GM18507 (cell line): ENCODE measurements at regions not wholly inside any gene's neighbourhood (a gene's known extent, or its start where the extent isn't known, plus 50 kb on each side); places are given as distances from the start of the nearest gene placed in this dataset.
"Not testable (repeated sequence)": the region's sequence is repeated elsewhere in the genome, so short reads cannot be mapped to it uniquely, and the experiment has no call there.

Experiments used
- DNase-seq: peaks from one replicate; pipeline ENCODE4 v3.0.0; 2011; ENCODE audit warnings: low read depth; ENCODE audit not compliant: insufficient read length; ENCODE audit errors: extremely low spot score
- FAIRE-seq: peaks from 2 replicates; lab custom pipeline; 2011; peaks lifted over from hg19 to GRCh38; lab: Jason Lieb, UNC

GRCh38 chr10:129174232-129175014 is 292.6 kb upstream of the MGMT start:
- DNase-seq (no peak), FAIRE-seq (no peak)

GRCh38 chr10:129179245-129179971 is 287.6 kb upstream of the MGMT start:
- FAIRE-seq (no peak), DNase-seq (no peak)

GRCh38 chr10:129179972-129180678 is 286.9 kb upstream of the MGMT start:
- DNase-seq (no peak), FAIRE-seq (no peak)

GRCh38 chr10:129184196-129184595 is 282.8 kb upstream of the MGMT start:
- DNase-seq (no peak), FAIRE-seq (no peak)

- FAIRE-seq (no peak), DNase-seq (no peak)
Measured at GRCh38 chr10:129187331-129187730, 279.7 kb upstream of the MGMT start.

- no peak for FAIRE-seq
- no peak for DNase-seq
Measured at GRCh38 chr10:129191797-129192196, 275.2 kb upstream of the MGMT start.

GRCh38 chr10:129192344-129193128 is 274.5 kb upstream of the MGMT start:
- DNase-seq (no peak), FAIRE-seq (no peak)

GRCh38 chr10:129193148-129193547 is 273.9 kb upstream of the MGMT start:
- FAIRE-seq (no peak), DNase-seq (no peak)

- DNase-seq (no peak), FAIRE-seq (no peak)
Measured at GRCh38 chr10:129194181-129194870, 272.7 kb upstream of the MGMT start.

- no peak for DNase-seq
- no peak for FAIRE-seq
Measured at GRCh38 chr10:129199826-129200225, 267.2 kb upstream of the MGMT start.

- FAIRE-seq: no peak
- no peak for DNase-seq
Measured at GRCh38 chr10:129203819-129204218, 263.2 kb upstream of the MGMT start.

- DNase-seq: no peak
- no peak for FAIRE-seq
Measured at GRCh38 chr10:129207297-129207696, 259.7 kb upstream of the MGMT start.

- no peak for FAIRE-seq
Measured at GRCh38 chr10:129210876-129211275, 256.2 kb upstream of the MGMT start.

GRCh38 chr10:129213256-129213655 is 253.8 kb upstream of the MGMT start:
- DNase-seq (no peak), FAIRE-seq (no peak)

More at GRCh38 chr10:129210876-129211275, 256.2 kb upstream of the MGMT start:
- no peak for DNase-seq

- FAIRE-seq, DNase-seq: not testable (repeated sequence)
Measured at GRCh38 chr10:129213996-129214395, 253.0 kb upstream of the MGMT start.

- FAIRE-seq (no peak), DNase-seq (no peak)
Measured at GRCh38 chr10:129219364-129219763, 247.7 kb upstream of the MGMT start.

- no peak for FAIRE-seq
Measured at GRCh38 chr10:129222436-129222835, 244.6 kb upstream of the MGMT start.

GRCh38 chr10:129223363-129223762 is 243.7 kb upstream of the MGMT start:
- FAIRE-seq: no peak
- DNase-seq: no peak

More at GRCh38 chr10:129222436-129222835, 244.6 kb upstream of the MGMT start:
- no peak for DNase-seq

GRCh38 chr10:129224065-129224464 is 243.0 kb upstream of the MGMT start:
- DNase-seq: no peak
- no peak for FAIRE-seq
